GM19239 (cell line): ENCODE measurements at regions not wholly inside any gene's neighbourhood (a gene's known extent, or its start where the extent isn't known, plus 50 kb on each side); places are given as distances from the start of the nearest gene placed in this dataset.

Source experiments
- DNase-seq: peaks from one replicate; pipeline ENCODE4 v3.0.0; 2011; ENCODE audit warnings: low spot score; ENCODE audit not compliant: insufficient read length
- FAIRE-seq: peaks from 2 replicates; lab custom pipeline; 2011; peaks lifted over from hg19 to GRCh38; lab: Jason Lieb, UNC

- no peak for FAIRE-seq
- DNase-seq, result no peak
Measured at GRCh38 chr10:4546931-4547330, 279.1 kb upstream of the AKR1E2 start.

GRCh38 chr10:4546500-4546899 lies 279.5 kb upstream of the AKR1E2 start:
- no peak for FAIRE-seq
- no peak for DNase-seq

GRCh38 chr10:4545062-4545461 lies 280.9 kb upstream of the AKR1E2 start:
- no peak for FAIRE-seq
- no peak for DNase-seq

- no peak for FAIRE-seq
- DNase-seq, result no peak
Measured at GRCh38 chr10:4543938-4544533, 282.0 kb upstream of the AKR1E2 start.

GRCh38 chr10:4541292-4541691 lies 284.7 kb upstream of the AKR1E2 start:
- DNase-seq (no peak), FAIRE-seq (no peak)

- no peak for FAIRE-seq
- DNase-seq, result no peak
Measured at GRCh38 chr10:4538016-4538415, 288.0 kb upstream of the AKR1E2 start.

- FAIRE-seq (no peak), DNase-seq (no peak)
Measured at GRCh38 chr10:4535521-4535920, 290.5 kb upstream of the AKR1E2 start.

- DNase-seq, result no peak
- no peak for FAIRE-seq
Measured at GRCh38 chr10:4533621-4534020, 292.4 kb upstream of the AKR1E2 start.

GRCh38 chr10:4532976-4533375 lies 293.0 kb upstream of the AKR1E2 start:
- DNase-seq (no peak), FAIRE-seq (no peak)

GRCh38 chr10:4532467-4532866 lies 293.5 kb upstream of the AKR1E2 start:
- FAIRE-seq, result no peak
- no peak for DNase-seq

- no peak for FAIRE-seq
- DNase-seq, result no peak
Measured at GRCh38 chr10:4532011-4532410, 294.0 kb upstream of the AKR1E2 start.

GRCh38 chr10:4529266-4529665 lies 296.7 kb upstream of the AKR1E2 start:
- DNase-seq (no peak), FAIRE-seq (no peak)

- FAIRE-seq (no peak), DNase-seq (no peak)
Measured at GRCh38 chr10:4527281-4527970, 298.6 kb upstream of the AKR1E2 start.

GRCh38 chr10:4526311-4526731 lies 299.7 kb upstream of the AKR1E2 start:
- no peak for DNase-seq
- FAIRE-seq, result no peak

GRCh38 chr10:4525103-4525502 lies 300.9 kb upstream of the AKR1E2 start:
- DNase-seq, result no peak
- FAIRE-seq, result no peak

- no peak for DNase-seq
- peak; percentile 74 for FAIRE-seq
Measured at GRCh38 chr10:4522296-4523000, 303.6 kb upstream of the AKR1E2 start.

- FAIRE-seq, result no peak
Measured at GRCh38 chr10:4519658-4520402, 306.2 kb upstream of the AKR1E2 start.

GRCh38 chr10:4517746-4518145 lies 308.3 kb upstream of the AKR1E2 start:
- no peak for DNase-seq
- FAIRE-seq, result no peak

More at GRCh38 chr10:4519658-4520402, 306.2 kb upstream of the AKR1E2 start:
- DNase-seq, result no peak

GRCh38 chr10:4515721-4516120 lies 310.3 kb upstream of the AKR1E2 start:
- DNase-seq (no peak), FAIRE-seq (no peak)

GRCh38 chr10:4514445-4515108 lies 311.4 kb upstream of the AKR1E2 start:
- FAIRE-seq (peak; percentile 83), DNase-seq (peak; percentile 10)
